Sigmoid colon (tissue), 6 donors: ENCODE measurements at regions not wholly inside any gene's neighbourhood (a gene's known extent, or its start where the extent isn't known, plus 50 kb on each side); places are given as distances from the start of the nearest gene placed in this dataset.

Experiments
- DNase-seq: peaks from one replicate; pipeline ENCODE4 v3.0.0-alpha.2; 2019
- H3K27ac ChIP-seq, 4 donors: fragments of 200-600 bp; sonication (generic); one replicate each; pipeline ENCODE4 v1.5.1; 2016 to 2019; ENCODE audit warnings: mild to moderate bottlenecking in 1 of 4
- H3K27me3 ChIP-seq, 3 donors: fragments of 200-600 bp; sonication (generic); one replicate each; pipeline ENCODE4 v1.5.1; 2019; ENCODE audit warnings: mild to moderate bottlenecking in 1 of 3
- H3K36me3 ChIP-seq, 4 donors: fragments of 200-600 bp; sonication (generic); one replicate each; pipeline ENCODE4 v1.5.1; 2016 to 2019
- H3K4me1 ChIP-seq, 4 donors: fragments of 200-600 bp; sonication (generic); one replicate each; pipeline ENCODE4 v1.5.1; 2017 to 2019
- H3K4me3 ChIP-seq, 4 donors: fragments of 200-600 bp; sonication (generic); one replicate each; pipeline ENCODE4 v1.5.1; 2017 to 2019; ENCODE audit warnings: mild to moderate bottlenecking in 2 of 4, moderate library complexity in 1 of 4
- H3K9me3 ChIP-seq, 4 donors: fragments of 200-600 bp in 3 of 4; sonication (generic) in 3 of 4; one replicate each; pipeline versions ENCODE4 v1.5.1 to v1.6.1; 2013 to 2019
- EP300 ChIP-seq, 4 donors: sonication (generic); formaldehyde crosslinking; IDR thresholded peaks; one replicate each; pipeline ENCODE4 v1.6.1; 2017; ENCODE audit warnings: antibody characterized with exemption in 4 of 4
- POLR2A ChIP-seq, 2 donors: fragments of 450-650 bp; IDR thresholded peaks; one replicate each; pipeline ENCODE4 v1.6.1; 2016; ENCODE audit warnings: antibody characterized with exemption in 2 of 2, mild to moderate bottlenecking in 2 of 2, moderate library complexity in 2 of 2
- POLR2AphosphoS5 ChIP-seq, 4 donors: sonication (generic); formaldehyde crosslinking; IDR thresholded peaks; one replicate each; pipeline ENCODE4 v1.6.1; 2017; ENCODE audit warnings: antibody characterized with exemption in 4 of 4
- WGBS, 2 donors: extraction: QIAGEN DNeasy Blood & Tissue Kit; methylation state at CpG; one replicate each; pipeline ENCODE4 v1.1.7; 2013; 5-methylcytosine and 5-hydroxymethylcytosine counted together
- intact Hi-C: fragments of 100-400 bp; cut with DNase I; formaldehyde crosslinking; loops from one replicate; pipeline ENCODE4 v1.15.1; 2023
- TF ChIP-seq, protein P1 (sequence below), 4 experiments: fragments of 450-650 bp in 3 of 4; fragments of 200-600 bp in 1 of 4; IDR thresholded peaks; one replicate each; pipeline ENCODE4 v1.5.1; 2016 to 2019; ENCODE audit warnings: antibody characterized with exemption in 4 of 4, mild to moderate bottlenecking in 3 of 4, moderate library complexity in 2 of 4
- donor health status: healthy with polysubstance abuse.
- donor health status: healthy.

DNA sequence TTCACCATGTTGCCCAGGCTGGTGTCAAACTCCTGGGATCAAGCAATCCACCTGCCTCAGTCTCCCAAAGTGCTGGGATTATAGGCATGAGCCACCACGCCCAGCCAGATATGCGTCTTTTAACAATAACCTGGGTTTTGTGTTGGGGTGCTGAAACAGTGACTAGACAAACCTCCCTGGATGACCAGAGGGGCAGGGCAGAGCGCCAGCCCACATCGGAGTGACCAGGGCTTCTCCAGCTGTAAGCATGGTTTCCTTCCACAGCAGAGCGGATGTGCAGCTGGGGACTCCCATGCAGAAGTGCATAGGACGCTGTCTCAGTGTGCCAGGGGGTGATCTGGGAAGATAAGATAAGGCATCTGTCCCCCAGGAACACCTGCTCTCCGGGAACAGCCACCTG lies 244.9 kb downstream of the IRX2 start:
- DNase-seq: no peak
- H3K27me3 ChIP-seq: no peaks in the 10 kb centered on the region
- no peak overlapping the region for H3K27ac ChIP-seq
- no peaks in the 10 kb centered on the region for H3K9me3 ChIP-seq
- TF ChIP-seq POLR2A (IDR thresholded peaks at IDR 0.05) (no peak), POLR2AphosphoS5 (IDR thresholded peaks at IDR 0.05) (no peak), EP300 (IDR thresholded peaks at IDR 0.05) (no peak)
- TF ChIP-seq, protein P1, sequence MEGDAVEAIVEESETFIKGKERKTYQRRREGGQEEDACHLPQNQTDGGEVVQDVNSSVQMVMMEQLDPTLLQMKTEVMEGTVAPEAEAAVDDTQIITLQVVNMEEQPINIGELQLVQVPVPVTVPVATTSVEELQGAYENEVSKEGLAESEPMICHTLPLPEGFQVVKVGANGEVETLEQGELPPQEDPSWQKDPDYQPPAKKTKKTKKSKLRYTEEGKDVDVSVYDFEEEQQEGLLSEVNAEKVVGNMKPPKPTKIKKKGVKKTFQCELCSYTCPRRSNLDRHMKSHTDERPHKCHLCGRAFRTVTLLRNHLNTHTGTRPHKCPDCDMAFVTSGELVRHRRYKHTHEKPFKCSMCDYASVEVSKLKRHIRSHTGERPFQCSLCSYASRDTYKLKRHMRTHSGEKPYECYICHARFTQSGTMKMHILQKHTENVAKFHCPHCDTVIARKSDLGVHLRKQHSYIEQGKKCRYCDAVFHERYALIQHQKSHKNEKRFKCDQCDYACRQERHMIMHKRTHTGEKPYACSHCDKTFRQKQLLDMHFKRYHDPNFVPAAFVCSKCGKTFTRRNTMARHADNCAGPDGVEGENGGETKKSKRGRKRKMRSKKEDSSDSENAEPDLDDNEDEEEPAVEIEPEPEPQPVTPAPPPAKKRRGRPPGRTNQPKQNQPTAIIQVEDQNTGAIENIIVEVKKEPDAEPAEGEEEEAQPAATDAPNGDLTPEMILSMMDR (IDR thresholded peaks at IDR 0.05): no peak
- H3K4me1 ChIP-seq: no peaks in the 10 kb centered on the region
- intact Hi-C loops: no loop called here
- 80 to 81% methylated on average over 7 of the region's 7 CpGs for WGBS, 2 donors
- H3K4me3 ChIP-seq: no peak overlapping the region
- no peaks in the 10 kb centered on the region for H3K36me3 ChIP-seq

DNA sequence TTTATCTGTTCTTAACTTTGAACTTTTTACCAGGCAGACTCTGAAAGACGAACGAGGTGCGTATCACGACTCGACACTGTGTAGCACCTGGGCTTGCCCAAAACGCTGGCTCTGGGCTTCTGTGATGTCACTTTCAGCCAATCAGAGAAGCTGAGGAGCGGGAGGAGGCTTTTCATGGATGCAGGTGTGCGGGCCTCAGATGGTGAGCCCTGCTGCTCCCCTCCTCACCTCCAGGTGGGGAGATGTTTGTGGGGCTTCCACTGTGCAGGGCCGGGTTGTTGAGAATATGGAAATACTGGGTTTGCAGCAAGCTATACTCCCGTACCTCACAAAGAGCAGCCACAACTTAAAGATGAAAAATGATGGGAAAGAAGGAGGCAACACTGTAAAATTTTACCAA lies 246.3 kb downstream of the IRX2 start:
- Histone ChIP-seq H3K4me3 (no peak overlapping the region), H3K9me3 (peaks cover 0 to 4% (median 0%) of the 10 kb centered on the region in 4 donors), H3K27ac (no peak overlapping the region), H3K4me1 (no peaks in the 10 kb centered on the region), H3K36me3 (no peaks in the 10 kb centered on the region), H3K27me3 (no peaks in the 10 kb centered on the region)
- 73 to 81% methylated on average over 10 of the region's 10 CpGs for WGBS, 2 donors
- TF ChIP-seq, protein P1 (IDR thresholded peaks at IDR 0.05): no peak
- TF ChIP-seq POLR2A (IDR thresholded peaks at IDR 0.05): no peak
- TF ChIP-seq POLR2AphosphoS5 (IDR thresholded peaks at IDR 0.05): no peak
- no peak for TF ChIP-seq EP300 (IDR thresholded peaks at IDR 0.05)
- DNase-seq: no peak
- intact Hi-C loops: no loop called here

DNA sequence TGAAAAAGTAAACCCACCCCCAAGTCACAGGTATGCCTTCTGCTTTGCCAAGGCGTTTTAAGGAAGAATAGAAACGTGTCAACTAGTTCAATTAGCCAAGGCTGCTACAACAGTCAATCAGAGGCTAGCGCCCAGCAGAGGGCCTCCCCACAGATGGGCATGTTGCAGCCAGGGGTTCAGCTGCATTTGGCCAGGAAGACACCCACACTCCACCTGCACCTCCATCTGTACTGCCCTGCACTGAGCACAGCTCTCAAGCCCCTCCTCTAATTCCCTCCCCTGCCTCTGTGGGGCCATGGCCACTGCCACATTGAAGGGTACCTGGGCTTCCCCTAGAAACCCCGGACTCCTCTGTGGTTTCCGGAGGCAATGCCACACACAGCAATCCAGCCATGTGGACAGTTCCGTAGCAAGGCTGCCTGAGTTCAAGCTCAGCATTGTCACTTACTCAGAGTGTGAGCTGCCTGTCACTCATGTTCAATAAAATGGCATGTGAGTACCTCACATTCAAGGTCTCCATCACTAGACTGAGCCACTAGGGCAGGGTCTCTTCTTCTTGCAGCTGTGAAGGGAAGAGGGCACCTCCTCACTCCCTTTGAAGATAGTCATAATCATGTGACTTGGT lies 248.4 kb downstream of the IRX2 start:
- H3K4me1 ChIP-seq: no peaks in the 10 kb centered on the region
- 74 to 82% methylated on average over 6 of the region's 6 CpGs for WGBS, 2 donors
- DNase-seq: no peak
- H3K27me3 ChIP-seq: no peaks in the 10 kb centered on the region
- H3K9me3 ChIP-seq: peaks cover 0 to 11% (median 0%) of the 10 kb centered on the region in 4 donors
- intact Hi-C loops: no loop called here
- TF ChIP-seq EP300 (IDR thresholded peaks at IDR 0.05): no peak
- TF ChIP-seq, protein P1 (IDR thresholded peaks at IDR 0.05): no peak
- no peak for TF ChIP-seq POLR2AphosphoS5 (IDR thresholded peaks at IDR 0.05)
- TF ChIP-seq POLR2A (IDR thresholded peaks at IDR 0.05): no peak
- no peak overlapping the region for H3K27ac ChIP-seq
- no peaks in the 10 kb centered on the region for H3K36me3 ChIP-seq
- H3K4me3 ChIP-seq: no peak overlapping the region

DNA sequence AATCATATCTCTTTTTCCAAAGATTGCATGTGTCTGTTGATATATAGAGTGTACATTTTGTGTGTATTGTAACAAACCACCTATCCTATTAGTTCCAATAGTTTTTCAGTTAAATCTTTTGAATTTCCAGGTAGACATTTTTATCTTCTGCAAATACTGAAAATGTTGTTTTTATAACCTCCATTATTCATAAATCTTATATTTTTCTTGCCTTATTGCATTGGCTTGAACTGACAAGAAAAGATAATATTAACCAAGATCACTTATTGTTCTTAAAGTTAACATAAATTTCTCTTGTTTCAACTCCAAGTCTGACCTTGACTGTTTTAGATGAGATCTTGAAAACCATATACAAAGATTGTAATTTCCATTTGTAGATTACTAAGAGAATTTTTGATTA lies 251.6 kb downstream of the IRX2 start:
- TF ChIP-seq, protein P1 (IDR thresholded peaks at IDR 0.05): no peak
- no peak for TF ChIP-seq POLR2A (IDR thresholded peaks at IDR 0.05)
- Histone ChIP-seq H3K9me3 (peaks cover 0 to 11% (median 0%) of the 10 kb centered on the region in 4 donors), H3K4me1 (no peaks in the 10 kb centered on the region), H3K27me3 (no peaks in the 10 kb centered on the region), H3K36me3 (no peaks in the 10 kb centered on the region), H3K4me3 (no peak overlapping the region), H3K27ac (no peak overlapping the region)
- DNase-seq: no peak
- intact Hi-C loops: no loop called here

DNA sequence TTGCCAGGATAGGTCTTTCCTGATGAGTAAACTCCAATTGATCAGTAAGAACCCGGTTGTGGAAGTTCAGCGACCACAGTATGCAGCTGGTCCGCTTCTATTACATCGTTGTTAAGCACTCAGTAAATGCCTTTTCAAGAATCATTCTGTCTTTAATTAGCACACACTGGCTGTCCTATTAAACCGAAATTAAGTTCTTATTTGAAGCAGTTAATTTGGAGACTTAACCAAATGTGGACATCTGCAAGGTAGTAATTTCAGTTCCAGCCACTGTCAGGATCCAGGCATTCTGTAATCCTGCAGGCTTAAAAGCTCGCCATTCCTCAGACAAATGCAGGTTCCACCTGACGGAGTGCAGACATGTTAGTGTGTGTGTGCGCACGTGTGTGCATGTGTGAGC lies 254.6 kb downstream of the IRX2 start:
- no peak for DNase-seq
- H3K36me3 ChIP-seq: no peaks in the 10 kb centered on the region
- WGBS, 2 donors: 83 to 84% methylated on average over 9 of the region's 9 CpGs
- H3K27me3 ChIP-seq: no peaks in the 10 kb centered on the region
- no peak overlapping the region for H3K4me3 ChIP-seq
- TF ChIP-seq POLR2AphosphoS5 (IDR thresholded peaks at IDR 0.05) (no peak), POLR2A (IDR thresholded peaks at IDR 0.05) (no peak), EP300 (IDR thresholded peaks at IDR 0.05) (no peak)
- TF ChIP-seq, protein P1 (IDR thresholded peaks at IDR 0.05): no peak
- H3K4me1 ChIP-seq: no peaks in the 10 kb centered on the region
- peaks cover 0 to 11% (median 0%) of the 10 kb centered on the region in 4 donors for H3K9me3 ChIP-seq
- intact Hi-C loops: no loop called here
- no peak overlapping the region for H3K27ac ChIP-seq
